BJ (cell line): ENCODE measurements at regions not wholly inside any gene's neighbourhood (a gene's known extent, or its start where the extent isn't known, plus 50 kb on each side); places are given as distances from the start of the nearest gene placed in this dataset.

Source experiments
- CTCF ChIA-PET: fragments of 350-600 bp; formaldehyde crosslinking; extraction: SDS; loops from one replicate; lab custom pipeline; 2021; ENCODE audit warnings: antibody characterized with exemption, inconsistent platforms; lab: Yijun Ruan, JAX
- POLR2A ChIA-PET: fragments of 300-600 bp; sonication (Branson Sonifier 250); formaldehyde crosslinking; extraction: SDS; loops from one replicate; lab custom pipeline; 2021; ENCODE audit warnings: antibody characterized with exemption; lab: Charles Lee
- DNase-seq: peaks from one replicate; pipeline ENCODE4 v3.0.0-alpha.2; 2011; ENCODE audit warnings: low read depth
- H3K27me3 ChIP-seq: 2 replicates; pipeline ENCODE4 v1.6.0; 2011; ENCODE audit warnings: low read length; ENCODE audit not compliant: control insufficient read depth, insufficient read depth
- H3K36me3 ChIP-seq: 2 replicates; pipeline ENCODE4 v1.5.1; 2011; ENCODE audit warnings: low read length; ENCODE audit not compliant: control insufficient read depth, insufficient read depth
- H3K4me3 ChIP-seq: 2 replicates; pipeline ENCODE4 v1.5.1; 2011; ENCODE audit warnings: low read depth, mild to moderate bottlenecking, control low read depth, low read length
- TF ChIP-seq, protein P1 (sequence below): IDR thresholded peaks from 2 replicates; pipeline ENCODE4 v1.5.1; 2011; ENCODE audit warnings: low read depth, mild to moderate bottlenecking, control low read depth, inconsistent platforms, low read length, moderate library complexity; ENCODE audit not compliant: insufficient read depth

DNA sequence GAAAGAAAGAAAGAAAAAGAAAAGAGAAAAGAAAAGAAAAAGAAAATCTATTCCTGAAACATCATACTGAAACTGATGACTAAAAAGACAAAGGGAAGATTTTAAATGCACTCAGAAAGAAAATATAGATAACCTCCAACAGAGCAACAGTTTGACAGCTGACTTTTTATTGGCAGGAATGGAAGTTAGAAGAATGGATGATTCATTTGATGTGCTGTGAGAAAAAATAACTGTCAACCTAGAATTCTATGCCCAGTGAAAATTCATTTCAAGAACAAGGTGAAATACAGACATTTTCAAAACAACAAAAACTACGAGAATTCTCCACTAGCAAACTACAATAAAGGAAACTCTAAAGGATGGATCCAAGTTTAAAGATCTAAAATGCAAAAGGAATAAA, 50.5 kb upstream of the HSPA12A start:
- POLR2A ChIA-PET, result no interaction called here
- no peak for DNase-seq
- no peaks in the 10 kb centered on the region; the same call in 1 of the 2 replicates for H3K27me3 ChIP-seq
- TF ChIP-seq, protein P1, sequence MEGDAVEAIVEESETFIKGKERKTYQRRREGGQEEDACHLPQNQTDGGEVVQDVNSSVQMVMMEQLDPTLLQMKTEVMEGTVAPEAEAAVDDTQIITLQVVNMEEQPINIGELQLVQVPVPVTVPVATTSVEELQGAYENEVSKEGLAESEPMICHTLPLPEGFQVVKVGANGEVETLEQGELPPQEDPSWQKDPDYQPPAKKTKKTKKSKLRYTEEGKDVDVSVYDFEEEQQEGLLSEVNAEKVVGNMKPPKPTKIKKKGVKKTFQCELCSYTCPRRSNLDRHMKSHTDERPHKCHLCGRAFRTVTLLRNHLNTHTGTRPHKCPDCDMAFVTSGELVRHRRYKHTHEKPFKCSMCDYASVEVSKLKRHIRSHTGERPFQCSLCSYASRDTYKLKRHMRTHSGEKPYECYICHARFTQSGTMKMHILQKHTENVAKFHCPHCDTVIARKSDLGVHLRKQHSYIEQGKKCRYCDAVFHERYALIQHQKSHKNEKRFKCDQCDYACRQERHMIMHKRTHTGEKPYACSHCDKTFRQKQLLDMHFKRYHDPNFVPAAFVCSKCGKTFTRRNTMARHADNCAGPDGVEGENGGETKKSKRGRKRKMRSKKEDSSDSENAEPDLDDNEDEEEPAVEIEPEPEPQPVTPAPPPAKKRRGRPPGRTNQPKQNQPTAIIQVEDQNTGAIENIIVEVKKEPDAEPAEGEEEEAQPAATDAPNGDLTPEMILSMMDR, result no peak
- H3K36me3 ChIP-seq, result no peaks in the 10 kb centered on the region
- no peak overlapping the region for H3K4me3 ChIP-seq
- CTCF ChIA-PET, result interaction anchor here (0.7 to 28.3 kb wide), 2 partner anchors 111 to 382 kb away, joined by 3 to 736 read pairs; no protein-coding TSS in a partner anchor

DNA sequence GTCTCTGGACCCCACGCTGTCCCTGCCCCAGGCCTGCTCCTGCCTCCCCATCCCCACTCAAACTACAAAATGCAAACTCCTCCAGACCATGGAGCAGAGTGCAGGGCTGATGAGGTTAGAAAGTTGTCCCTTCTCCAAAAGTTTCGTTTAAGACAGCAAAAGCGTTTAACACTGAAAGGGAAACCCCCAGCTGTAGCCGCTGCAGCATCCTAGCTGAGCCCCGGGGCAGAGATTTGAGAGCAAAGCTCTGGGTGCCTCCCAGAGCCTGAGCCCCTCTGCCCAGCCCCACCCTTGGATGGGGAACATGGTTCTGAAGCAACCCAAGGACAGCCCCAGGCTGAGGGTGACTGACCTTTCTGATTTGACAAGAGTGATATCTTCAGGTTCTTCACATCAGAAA, 52.8 kb upstream of the ENO4 start:
- no peaks in the 10 kb centered on the region for H3K27me3 ChIP-seq
- TF ChIP-seq, protein P1, result no peak
- no peak overlapping the region for H3K4me3 ChIP-seq
- ChIA-PET CTCF (interaction anchor here (0.5 to 28.3 kb wide), 40 partner anchors 9 to 572 kb away, joined by 3 to 736 read pairs (median 4); no protein-coding TSS in a partner anchor), POLR2A (no interaction called here)
- no peaks in the 10 kb centered on the region for H3K36me3 ChIP-seq
- DNase-seq, result no peak

DNA sequence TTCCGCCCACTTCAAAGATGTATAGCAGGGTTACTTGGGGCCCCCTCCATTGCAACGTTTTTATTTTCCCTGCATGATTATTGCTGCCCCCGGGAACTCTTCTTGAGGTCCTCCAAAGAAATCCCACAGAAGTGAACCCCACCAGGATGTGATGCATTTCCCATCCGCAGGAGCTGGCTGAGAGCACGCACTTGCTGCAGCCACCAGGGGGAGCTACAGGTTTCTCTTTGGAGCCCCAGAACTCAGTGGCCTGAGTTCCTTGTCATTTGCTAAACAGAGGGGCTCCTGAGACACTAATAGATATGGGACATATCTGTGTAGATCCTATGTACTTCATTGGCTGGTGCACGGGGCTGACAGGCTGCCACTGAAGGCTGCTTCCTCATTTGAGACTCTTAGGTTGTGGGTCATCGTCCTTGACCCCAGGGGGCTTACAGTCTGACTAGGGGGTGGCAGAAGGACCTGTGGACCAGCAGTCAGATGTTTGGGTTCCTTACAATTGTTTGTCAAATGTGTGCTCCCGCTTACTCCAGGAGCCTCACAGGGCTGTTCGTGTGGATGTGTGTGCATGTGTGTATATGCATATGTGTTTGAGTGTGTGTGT, 52.3 kb upstream of the ENO4 start:
- ChIA-PET CTCF (interaction anchor here (0.5 to 28.3 kb wide), 42 partner anchors 10 to 571 kb away, joined by 3 to 736 read pairs (median 4); partner anchors contain the start of gene ENO4), POLR2A (no interaction called here)
- no peaks in the 10 kb centered on the region for H3K27me3 ChIP-seq
- TF ChIP-seq, protein P1, result peak; percentile 94
- no peak for DNase-seq
- no peak overlapping the region for H3K4me3 ChIP-seq
- H3K36me3 ChIP-seq, result no peaks in the 10 kb centered on the region

DNA sequence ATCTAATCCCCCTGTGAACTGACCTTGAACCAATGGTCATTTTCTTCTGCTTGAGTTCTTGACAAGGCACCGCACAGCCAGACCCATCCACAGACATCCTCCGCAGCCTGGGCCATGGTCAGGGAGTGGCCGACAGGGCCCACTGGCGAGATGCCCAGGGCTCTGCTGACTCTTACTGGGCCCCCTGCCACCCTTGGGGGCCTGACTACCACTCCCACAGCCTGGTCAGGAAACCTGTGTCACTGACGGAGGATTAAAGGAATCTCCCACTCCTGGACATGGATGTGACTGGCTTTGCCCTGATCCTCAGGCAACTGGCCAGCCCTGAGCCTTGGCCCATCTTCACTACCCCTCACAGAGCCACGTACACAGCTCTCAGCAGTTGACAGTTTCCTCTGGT, 50.4 kb upstream of the ENO4 start:
- Histone ChIP-seq H3K4me3 (no peak overlapping the region), H3K27me3 (no peaks in the 10 kb centered on the region; the same call in 1 of the 2 replicates), H3K36me3 (no peaks in the 10 kb centered on the region)
- CTCF ChIA-PET, result interaction anchor here (0.6 to 28.3 kb wide), 3 partner anchors 9 to 376 kb away, joined by 3 to 736 read pairs (median 3); no protein-coding TSS in a partner anchor
- POLR2A ChIA-PET, result no interaction called here
- DNase-seq, result no peak
- TF ChIP-seq, protein P1, result no peak
